Lower leg skin (tissue), 3 donors: ENCODE measurements at regions not wholly inside any gene's neighbourhood (a gene's known extent, or its start where the extent isn't known, plus 50 kb on each side); places are given as distances from the start of the nearest gene placed in this dataset.

Experiments
- CTCF ChIP-seq, 3 donors: fragments of 450-650 bp; IDR thresholded peaks; one replicate each; pipeline ENCODE4 v1.5.1; 2016; ENCODE audit warnings: antibody characterized with exemption in 3 of 3, mild to moderate bottlenecking in 3 of 3, moderate library complexity in 2 of 3
- POLR2A ChIP-seq, 2 donors: fragments of 450-650 bp; IDR thresholded peaks; one replicate each; pipeline ENCODE4 v1.6.1; 2016 to 2017; ENCODE audit warnings: antibody characterized with exemption in 2 of 2, mild to moderate bottlenecking in 1 of 2, moderate library complexity in 1 of 2

DNA sequence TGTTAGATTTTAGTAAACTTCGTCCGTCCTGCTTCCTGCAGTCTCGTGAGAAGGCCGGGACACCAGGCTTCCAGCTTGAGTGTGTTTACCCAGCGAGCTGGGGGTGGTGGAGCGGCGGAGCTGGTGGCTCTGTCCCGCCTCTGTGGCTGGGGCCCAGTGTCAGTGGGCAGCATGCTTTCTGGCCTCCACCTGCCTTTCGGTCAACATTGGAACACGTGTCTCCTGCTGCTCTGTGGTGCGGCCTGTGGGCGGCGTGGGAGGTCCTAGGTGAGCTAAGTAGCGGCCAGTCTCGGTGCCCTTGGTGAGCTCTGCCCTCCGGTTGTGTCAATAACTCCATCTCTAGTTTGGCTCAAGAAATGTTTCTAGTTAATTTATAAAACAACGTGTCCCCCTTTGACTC lies 125.9 kb downstream of the GADD45G start:
- TF ChIP-seq CTCF (IDR thresholded peaks at IDR 0.05): no peak
- TF ChIP-seq POLR2A (IDR thresholded peaks at IDR 0.05): no peak
